ENCODE measurements at regions not wholly inside any gene's neighbourhood (a gene's known extent, or its start where the extent isn't known, plus 50 kb on each side); places are given as distances from the start of the nearest gene placed in this dataset.
"Not testable (repeated sequence)": the region's sequence is repeated elsewhere in the genome, so short reads cannot be mapped to it uniquely, and the experiment has no call there.

DNA sequence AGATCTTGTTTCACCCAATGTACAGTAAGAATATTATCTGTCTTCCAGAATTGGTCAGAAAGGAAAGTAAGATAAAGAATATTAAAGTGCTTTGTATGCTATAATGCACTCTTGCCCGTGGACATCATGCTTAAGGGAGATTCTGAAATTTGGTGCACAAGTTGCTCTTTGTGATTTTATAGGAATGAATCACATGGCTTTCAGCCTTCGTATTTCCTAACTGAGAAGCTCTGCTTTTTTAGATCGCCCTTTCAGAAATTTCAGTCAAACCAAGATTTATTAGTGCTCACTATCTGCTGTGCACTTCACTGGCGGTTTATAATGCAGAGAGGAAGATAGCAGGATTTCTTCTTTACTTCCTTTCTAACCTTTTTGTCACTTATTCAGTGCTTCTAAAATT is 1248.5 kb upstream of the LRRN3 start:
- no peak for DNase-seq

DNA sequence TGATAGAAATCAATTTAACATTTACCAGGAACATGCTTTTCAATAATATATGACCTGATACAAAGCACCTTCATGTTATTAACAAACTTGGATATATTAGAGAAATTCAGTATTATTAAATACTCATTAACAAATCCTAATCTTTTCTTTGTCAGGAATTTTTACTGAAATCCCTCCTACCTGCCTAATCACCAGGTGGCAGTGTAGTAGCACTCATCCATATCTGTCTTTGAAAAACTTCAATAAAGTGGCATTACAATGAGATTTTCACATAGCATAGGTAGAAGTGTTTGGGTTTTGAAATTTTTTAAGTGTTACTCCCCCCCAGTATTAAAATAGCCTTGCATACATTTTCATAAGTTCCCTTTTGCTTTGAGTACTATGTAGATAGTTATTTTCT is 1246.6 kb upstream of the LRRN3 start:
- peak; percentile 27 for DNase-seq

DNA sequence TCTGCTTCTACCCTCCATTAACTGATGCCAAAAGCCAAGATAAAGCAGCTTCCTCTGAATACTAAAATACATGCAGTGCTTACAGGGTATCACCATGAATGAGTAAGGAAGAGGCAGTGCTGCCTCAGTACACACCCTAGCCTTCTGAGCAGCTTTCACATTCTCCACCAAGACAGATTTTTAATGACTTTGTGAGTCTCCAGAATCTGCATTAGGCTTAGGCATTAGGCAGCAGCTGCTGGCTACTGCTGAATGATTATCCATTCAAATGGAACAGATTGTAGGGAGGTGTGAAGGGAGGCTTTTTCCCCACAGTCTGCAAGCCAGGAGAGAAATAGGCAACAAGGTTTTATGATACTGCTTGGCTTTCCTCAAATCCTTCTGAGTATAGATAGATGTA is 1226.7 kb upstream of the LRRN3 start:
- peak; percentile 15 for DNase-seq

DNA sequence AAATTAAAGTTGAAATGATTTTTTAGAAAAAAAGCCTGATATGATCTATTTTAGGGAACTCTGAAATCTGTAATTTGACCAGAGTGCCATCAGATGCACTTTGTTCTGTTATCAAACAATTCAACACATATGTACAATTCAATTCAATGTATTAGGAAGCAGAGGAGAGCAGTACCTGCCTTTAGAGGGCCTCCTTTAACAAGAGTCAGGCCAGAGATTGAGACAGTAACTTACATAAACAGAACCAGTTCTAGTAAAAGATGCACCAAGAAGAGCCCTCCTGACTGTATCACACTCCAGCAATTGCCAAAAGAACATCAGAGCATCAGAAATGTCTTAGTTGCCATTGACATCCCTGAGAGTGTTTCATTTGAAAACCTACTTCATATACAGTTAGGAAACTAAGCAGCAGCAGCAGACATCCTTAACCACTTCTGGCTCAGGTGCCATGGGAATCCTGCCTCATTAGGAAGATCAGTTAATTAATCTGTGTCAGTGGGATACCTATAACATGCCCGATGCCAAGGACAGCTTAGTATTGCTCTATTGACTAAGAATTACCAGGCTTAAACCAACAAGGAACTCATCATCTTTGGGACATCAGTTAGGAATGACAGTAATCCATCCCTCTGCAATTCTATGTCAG is 1222.6 kb upstream of the LRRN3 start:
- no peak for DNase-seq

DNA sequence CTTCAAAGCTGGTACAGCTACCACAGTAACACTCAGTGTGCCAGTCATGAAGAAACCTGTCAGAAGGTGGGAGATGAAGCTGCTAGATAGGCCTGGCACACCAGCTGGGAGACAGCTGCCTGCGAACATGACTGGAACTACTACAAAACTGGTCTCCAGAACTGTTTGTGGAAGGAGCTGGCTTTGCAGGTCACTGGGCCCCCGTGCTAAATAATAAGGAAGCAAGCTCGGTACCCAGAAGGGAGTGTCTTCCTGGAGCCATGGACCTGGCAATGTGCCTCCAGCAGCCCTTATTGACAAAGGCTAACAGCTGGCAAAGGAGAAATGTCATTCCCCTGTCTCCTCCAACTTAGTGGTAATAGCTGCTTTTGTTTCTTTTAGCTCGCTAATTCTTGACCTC is 1217.6 kb upstream of the LRRN3 start:
- peak; percentile 19 for DNase-seq

DNA sequence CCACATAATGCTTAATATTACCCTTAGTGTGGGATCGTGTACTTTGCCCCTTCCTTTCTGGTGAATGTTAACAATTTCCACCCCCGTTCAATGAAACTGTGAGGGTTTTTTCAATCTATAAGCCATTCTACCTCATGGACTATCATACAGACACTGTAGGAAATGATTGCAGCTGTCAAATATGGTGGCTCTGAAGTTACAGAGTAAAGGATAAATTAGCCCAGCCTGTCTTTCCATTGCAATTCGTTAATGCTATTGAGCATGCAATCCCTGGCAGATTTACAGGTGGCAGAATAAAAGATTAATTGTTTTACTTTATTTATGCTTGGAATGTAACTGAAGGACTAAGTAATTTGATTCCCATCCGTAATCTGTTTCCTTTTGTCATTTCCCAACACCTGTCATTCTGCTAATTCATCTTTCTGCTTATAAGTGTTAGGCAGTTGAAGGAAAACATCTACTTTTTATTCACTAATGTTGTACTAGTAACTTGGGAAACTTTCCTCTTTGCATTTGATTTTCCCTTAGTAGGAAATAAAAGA is 1211.6 kb upstream of the LRRN3 start:
- DNase-seq, result no peak

DNA sequence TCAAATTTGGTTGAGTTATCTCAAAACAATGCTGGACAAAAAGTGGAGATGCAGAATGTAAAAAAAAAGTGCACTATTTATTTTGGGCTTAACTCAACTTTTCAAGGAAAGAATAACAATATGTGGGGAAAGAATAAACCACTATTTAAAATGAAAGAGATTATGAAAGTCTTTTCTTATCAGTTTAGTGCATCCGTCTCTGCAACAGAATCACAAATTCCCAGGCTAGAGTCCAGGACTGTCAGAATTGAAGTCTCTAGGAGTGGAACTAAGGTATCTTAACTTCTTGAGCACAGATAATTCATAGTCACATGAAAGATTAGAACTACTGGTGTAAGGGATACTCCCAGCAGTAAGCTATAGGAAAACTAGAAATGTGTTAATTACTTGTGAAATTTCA is 1200.3 kb upstream of the LRRN3 start:
- no peak for DNase-seq

DNA sequence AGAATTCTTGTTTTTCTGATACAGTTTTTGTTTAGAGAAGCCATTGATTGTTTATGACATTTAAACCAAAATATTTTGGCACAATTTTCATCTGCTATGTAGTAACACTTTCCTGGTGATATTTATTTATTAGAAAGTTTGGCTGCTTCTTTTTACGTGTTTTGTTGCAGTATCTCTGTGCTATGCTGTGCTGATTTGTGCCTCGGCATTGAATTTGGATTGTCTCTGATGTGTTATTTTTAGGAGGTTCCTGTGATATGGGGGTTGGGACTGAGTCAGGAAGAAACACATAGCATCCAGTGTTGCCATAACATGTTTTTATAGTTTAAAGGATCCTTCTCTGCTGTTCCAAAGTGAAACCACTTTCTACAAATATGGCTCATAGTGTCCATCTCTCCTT is 1197.7 kb upstream of the LRRN3 start:
- DNase-seq, result no peak

DNA sequence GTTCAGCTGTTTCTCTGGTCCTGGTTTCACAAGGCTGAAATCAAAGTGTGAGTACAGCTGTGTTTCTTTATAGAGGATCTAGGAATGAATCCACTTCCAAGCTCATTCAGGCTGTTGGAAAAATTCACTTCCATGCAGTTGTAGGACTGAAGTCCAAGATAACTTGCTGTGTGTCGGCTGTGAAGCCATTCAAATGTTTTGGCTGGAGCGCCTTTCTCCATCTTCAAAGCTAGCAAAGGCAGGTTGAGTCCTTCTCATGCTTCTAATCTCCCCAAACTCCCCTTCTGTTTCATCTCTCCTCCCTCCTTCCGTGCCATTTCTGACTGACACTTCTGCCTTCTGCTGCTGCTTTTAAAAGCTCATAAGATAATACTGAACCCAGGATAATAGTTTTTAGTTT is 1195.4 kb upstream of the LRRN3 start:
- no peak for DNase-seq

DNA sequence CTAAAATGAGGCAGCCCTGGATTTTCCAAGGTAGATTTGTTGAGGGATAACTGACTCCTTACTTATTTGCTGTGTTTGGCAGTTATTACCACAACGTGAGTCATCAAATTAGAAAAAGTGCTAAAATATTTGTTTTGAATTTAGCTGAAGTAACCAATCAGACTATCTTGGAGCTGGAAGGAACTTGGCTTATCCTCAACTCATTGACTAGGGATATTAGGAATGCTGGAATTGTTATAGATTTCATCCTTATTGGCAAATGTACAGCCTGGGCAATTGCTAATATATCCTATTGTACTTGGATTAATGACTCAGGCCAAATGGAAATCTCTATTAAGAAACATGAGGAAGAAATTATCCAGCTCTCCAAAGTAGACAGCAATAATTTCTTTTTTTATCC is 1189.0 kb upstream of the LRRN3 start:
- no peak for DNase-seq

DNA sequence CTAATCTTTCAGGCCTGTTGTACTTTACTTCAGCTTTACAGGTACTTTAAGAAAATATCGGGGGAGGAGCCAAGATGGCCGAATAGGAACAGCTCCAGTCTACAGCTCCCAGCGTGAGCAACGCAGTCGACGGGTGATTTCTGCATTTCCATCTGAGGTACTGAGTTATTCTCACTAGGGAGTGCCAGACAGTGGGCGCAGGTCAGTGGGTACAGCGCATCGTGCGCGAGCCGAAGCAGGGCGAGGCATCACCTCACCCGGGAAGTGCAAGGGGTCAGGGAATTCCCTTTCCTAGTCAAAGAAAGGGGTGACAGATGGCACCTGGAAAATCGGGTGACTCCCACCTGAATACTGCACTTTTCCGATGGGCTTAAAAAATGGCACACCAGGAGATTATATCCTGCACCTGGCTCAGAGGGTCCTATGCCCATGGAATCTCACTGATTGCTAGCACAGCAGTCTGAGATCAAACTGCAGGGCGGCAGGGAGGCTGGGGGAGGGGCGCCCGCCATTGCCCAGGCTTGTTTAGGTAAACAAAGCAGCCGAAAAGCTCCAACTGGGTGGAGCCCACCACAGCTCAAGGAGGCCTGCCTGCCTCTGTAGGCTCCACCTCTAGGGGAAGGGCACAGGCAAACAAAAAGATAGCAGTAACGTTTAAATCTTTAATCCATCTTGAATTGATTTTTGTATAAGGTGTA is 1185.4 kb upstream of the LRRN3 start:
- not testable (repeated sequence) for DNase-seq

DNA sequence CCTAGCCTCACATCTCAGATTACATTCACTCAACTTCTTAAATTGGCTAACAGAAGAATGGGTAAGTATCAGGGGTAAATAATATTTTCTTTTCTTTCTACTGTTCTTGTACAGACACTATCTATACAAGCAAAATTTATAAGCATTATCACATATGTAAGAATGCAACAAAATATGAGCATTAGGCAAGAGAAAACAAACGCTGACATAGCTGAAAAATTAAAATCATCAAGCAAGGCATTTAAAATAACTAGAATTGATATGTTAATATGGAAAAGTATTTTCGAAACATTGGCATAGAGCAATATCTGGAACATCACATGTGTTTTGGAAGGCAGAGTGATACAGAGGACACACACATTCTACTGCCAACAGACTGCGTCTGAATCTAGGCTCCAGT is 1175.3 kb upstream of the LRRN3 start:
- DNase-seq, result no peak

DNA sequence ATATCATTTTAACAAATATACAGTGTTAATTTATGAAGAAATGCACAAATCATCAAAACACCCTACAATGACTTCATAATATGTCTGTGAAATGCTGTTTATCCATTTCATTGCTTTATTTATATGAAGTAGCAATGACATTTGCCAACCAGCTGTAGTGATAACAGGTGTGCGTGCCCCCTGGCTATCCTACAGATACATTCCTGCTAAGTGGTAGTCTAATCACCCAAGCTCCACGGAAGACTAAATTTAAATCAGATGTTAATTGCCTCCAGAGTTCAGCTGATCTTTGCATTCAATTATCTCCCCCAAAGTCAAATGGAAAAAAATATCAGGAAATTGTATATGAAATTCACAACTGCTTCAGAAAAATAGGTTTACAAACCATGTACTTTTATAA is 1164.2 kb upstream of the LRRN3 start:
- DNase-seq, result no peak

DNA sequence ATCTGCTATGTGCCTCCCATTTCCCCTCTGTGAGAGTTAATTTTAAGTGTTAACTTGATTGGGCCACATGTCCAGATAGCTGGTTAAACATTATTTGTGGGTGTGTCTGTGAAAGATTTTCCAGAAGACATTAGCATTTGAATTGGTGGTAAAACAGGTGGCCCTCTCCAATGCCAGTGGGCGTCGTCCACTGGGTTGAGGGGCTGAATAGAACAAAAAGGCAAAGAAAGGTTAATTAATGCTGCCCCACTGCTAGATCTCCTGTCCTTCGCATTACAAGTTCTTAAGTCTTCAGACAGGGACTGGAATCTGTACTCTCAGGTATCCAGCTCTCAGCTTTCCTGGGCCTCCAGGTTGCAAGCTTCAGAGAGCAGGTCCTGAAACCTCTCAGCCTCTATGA is 1160.9 kb upstream of the LRRN3 start:
- no peak for DNase-seq

DNA sequence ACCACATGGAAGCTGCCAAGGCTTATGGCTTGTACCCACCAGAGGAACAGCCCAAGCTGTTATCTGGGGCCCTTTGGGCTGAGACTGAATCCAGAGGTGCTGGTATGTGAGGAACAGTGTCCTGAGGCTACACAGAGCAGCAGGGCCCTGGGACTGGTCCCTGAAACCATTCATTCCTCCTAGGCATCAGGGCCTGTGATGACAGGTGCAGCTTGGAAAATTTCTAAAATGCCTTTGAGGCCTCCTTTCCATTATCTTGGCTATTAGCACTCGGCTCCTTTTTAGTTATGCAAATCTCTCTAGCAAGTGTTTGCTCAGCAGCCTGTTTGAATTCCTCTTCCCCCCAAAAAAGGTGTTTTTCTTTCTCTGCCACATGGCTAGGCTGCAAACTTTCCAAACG is 1151.7 kb upstream of the LRRN3 start:
- DNase-seq, result no peak

DNA sequence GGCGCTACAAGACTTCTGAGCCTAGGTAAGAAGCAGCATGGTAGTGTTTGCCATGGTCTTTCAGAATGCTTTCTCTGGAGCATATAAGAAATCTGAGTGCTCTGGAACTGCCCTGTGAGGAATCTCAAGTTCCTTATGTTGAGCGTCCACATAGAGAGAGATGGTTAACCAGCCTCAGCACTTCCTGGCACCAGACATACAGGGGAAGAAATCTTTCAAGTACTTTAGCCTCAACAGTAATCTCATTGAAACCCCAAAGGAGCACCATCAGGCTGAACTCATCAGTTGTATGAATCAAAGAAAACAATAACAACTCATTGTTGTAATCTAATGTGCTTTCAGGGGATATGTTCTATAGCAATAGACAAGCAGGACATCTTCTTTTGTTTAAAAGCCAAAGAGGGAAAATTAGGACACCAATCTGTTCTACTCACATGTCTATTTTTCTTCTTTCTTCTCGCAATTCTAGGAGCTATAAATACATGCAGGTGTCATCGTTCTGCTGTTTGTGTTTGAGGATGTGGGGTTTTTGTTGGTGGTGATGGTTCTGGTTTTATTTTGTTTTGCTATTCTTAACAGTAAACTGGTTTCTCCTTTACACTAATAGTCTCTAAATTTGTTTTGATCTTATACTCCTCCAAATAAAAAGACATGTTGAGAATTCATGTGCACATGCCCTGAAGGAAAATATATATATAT is 1145.0 kb upstream of the LRRN3 start:
- no peak for DNase-seq

DNA sequence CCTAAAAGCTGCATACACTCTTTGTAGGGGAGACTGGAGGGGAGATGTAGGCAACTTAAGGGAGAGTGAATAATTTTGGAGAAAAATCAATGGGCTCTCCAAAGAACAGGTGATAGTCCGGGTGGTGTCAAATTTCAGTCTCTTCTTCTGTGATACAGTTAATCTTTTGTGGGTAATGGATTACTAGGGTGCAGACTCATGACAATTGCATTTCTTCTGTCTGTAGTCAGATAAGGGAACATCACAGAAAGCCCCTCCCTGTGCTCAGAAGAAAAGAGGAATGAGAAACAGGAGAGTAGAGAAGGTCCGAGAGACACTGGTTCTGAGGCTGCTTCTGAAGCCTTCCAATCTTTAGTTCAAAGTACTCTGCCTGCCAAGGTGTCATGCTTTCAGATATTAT is 1140.7 kb upstream of the LRRN3 start:
- no peak for DNase-seq

DNA sequence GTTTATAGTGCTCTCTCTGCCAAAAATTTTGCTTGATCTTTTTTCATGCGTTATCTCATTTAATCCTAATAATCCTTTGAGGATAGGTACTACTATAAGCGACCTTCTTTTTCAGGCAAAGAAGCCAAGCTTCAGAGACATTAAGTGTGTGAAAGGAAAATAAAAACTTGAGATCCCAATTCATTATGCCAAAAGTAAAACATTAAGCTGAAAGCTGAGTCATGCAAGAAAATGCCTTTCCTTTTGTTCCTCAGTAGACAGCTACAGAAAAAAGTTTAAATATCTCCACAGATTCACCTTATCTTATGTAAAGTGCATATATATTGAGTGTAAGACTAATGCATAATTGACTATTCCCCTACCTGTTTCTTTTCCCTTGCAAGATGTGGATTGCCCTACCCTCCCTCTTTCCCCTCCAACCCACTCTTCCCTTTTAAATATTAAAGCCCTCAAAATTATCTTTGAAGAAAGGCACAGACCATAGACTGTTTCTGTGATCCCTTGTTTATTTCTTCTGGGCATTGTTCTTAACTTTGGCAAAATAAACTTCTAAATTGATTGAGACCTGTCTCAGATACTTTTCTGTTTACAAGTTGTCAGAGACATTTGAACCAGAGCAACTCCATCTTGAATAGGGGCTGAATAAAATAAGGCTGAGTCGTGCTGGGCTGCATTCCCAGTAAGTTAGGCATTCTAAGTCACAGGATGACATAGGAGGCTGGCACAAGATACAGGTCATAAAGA is 1139.9 kb upstream of the LRRN3 start:
- no peak for DNase-seq

DNA sequence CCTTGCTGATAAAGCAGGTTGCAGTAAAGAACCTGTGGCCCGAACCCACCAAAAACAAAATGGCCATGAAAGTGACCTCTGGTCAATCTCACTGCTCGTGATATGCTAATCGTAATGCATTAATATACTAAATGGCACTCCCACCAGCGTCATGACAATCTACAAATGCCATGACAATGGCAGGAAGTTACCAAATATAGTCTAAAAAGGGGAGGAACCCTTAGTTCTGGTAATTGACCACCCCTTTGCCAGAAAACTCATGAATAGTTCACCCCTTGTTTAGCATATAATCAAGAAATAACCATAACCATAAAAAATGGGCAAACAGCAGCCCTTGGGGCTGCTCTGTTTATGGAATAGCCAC is 1139.4 kb upstream of the LRRN3 start:
- DNase-seq, result no peak

DNA sequence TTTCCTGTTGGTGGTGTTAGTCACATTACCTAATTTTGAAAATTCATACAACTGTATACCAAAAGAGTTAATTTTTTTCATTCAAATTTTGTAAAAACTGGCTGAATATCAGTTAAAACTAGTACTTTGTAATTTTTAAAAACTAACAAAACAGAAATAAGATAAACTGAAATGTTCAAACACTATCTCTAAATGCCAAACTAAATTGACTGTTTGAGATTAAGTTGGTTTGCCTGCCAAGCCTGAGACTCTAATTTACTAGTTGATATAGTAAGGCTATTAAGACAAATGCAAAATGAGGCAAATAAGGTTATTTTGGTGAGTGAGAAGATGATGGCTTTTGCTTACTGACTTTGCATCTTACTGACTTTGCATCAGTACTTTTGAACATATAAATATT is 1134.9 kb upstream of the LRRN3 start:
- no peak for DNase-seq

DNA sequence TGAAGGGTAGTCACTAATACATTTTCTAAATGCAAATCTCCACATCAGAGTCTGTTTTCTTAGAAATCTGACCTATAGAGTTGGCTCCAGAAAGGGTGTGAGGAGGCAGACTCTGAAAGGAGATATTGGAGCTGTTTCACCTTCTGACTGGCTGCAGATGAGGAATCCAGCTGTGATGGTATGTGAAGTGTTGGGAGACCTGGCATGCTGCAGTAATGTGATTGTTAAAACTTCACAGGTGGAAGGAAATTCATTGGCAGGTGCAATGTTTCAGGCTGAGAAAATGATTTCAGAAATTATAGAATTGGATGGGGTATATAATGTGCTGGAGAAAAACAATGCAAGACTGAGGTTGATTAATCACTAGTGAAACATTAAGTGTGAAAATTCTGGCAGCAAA is 1134.0 kb upstream of the LRRN3 start:
- DNase-seq, result no peak

DNA sequence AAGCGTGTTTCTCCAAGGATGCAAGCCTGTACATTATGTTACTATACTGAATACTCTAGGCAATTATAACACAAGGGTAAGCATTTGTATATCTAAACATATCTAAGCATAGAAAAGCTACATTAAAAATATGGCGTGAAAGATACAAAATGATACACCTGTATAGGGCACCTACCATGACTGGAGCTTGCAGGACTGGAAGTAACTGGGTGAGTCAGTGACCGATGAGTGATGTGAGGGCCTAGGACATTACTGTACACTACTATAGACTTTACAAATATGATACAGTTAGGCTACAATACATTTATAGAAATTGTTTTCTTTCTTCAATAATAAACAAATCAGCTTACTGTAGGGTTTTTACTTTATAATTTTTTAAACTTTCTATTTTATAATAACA is 1127.2 kb upstream of the LRRN3 start:
- DNase-seq, result no peak

DNA sequence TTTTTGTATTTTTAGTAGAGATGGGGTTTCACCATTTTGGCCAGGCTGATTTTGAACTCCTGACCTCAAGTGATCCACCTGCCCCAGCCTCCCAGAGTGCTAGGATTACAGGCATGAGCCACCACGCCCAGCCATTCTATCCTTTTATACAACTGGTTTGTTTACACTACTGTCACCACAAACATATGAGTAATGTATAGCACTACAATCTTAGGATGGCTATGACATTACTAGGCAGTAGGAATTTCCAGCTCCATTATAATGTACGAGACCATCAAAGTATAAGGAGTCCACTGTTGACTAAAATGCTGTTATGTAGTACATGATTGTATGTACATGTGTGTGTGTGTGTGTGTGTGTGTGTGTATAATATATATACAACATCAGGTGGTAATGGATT is 1126.1 kb upstream of the LRRN3 start:
- DNase-seq, result no peak

DNA sequence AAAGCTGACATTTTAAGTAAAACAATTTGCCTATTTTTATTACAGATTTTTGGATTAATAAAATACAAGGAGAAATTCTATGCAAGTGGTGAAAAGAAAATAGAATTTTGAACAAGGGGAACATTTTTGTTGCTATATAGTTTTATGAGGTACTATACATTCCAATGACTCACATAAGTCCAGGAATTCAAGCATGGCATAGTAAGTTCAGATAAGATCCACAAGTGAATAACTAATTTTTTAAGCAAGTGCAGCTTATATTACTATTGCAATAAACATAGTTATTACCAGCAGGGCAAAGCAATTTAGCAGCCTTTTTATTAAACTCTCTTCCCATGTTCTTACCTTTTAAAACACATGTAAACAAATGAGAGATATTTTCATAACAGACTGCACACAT is 1123.5 kb upstream of the LRRN3 start:
- no peak for DNase-seq

Data from NCI-H1092 treated with DMSO at 0.1 percent for 48 hours (cell line).